ENCODE measurements at regions not wholly inside any gene's neighbourhood (a gene's known extent, or its start where the extent isn't known, plus 50 kb on each side); places are given as distances from the start of the nearest gene placed in this dataset.

DNA sequence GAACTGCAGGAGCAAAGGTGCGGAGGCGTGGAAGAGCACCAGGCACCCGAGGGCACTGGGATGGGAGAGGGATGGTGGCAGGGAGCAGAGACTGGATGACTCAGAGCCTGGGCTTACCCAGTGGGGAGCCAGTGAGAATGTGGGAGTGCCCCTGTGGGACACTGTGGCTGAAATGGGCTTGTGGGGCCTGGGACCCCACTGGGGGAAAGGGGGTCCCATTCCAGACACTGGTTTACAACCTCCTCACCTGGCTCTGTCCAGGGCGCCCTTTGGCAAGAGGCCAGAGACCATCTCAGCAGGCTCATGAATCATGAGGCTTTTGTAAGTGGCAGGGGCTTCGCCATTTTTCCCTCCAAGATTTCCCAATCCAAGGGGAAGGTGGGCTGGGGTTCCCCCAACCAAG, 124.0 kb upstream of the MAFB start:
- Histone ChIP-seq H3K27ac (no peak overlapping the region), H3K9me3 (ENCODE audit: low read depth, low read length) (no peaks in the 10 kb centered on the region), H3K4me3 (no peak overlapping the region), H3K9ac (ENCODE audit: insufficient read length) (no peak overlapping the region), H3K36me3 (ENCODE audit: insufficient read depth, low read length) (no peaks in the 10 kb centered on the region)
- TF ChIP-seq FOXP2 (optimal IDR thresholded peaks at IDR 0.05; ENCODE audit: control extremely low read depth, extremely low read length, insufficient read depth), result no peak
- no peak for TF ChIP-seq POLR2AphosphoS5 (IDR thresholded peaks at IDR 0.05; ENCODE audit: borderline replicate concordance, low read depth, low read length)
- no peak for TF ChIP-seq EZH2 (IDR thresholded peaks at IDR 0.05)
- DNase-seq (ENCODE audit: low read depth, low spot score), result no peak

DNA sequence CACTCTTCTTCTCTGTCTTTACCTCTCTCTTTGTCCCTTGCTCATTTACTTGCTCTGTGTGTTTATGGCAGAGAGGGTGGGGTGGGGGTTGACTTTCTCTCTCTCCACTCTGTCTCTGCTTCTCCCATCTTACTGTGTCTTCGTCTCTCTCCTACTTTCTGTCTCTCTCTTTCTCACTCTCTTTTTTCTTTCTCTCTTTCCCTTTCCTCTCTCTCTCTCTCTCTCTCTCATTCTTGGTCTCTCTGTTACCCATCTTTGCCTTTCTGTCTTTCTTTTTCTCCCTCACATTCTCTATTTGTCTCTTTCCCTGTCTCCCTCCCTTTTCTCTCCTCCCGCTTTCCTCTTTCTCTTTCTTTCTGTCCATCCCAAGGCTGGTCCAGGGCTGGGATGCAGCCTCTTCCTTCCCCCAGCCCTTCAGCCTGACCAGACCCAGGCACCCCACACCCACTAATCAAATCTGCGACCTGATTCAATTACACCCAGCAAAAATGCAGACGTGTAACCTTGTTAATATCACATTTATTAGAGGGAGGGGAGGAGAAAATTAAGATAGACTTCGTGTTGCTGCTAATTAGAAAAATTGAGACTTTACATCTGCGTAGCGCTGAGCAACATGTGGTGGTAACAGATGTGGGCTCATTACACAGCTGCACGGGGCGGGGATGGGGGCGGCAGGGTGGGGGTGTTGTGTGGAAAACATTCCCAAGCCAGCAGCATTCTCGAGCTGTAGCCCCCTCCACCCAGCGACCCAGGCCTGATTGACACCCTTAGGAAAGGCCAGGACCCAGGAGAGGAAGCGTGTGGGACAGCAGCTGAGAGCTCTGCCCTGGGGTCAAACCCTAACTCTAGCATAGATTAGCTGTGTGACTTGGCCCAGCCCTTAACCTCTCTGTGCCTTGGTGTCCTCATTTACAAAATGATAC, 124.9 kb upstream of the MAFB start:
- Histone ChIP-seq H3K27ac (no peak overlapping the region), H3K4me3 (no peak overlapping the region), H3K9ac (ENCODE audit: insufficient read length) (no peak overlapping the region), H3K36me3 (ENCODE audit: insufficient read depth, low read length) (no peaks in the 10 kb centered on the region), H3K9me3 (ENCODE audit: low read depth, low read length) (no peaks in the 10 kb centered on the region)
- TF ChIP-seq EZH2 (IDR thresholded peaks at IDR 0.05) (no peak), FOXP2 (optimal IDR thresholded peaks at IDR 0.05; ENCODE audit: control extremely low read depth, extremely low read length, insufficient read depth) (no peak), POLR2AphosphoS5 (IDR thresholded peaks at IDR 0.05; ENCODE audit: borderline replicate concordance, low read depth, low read length) (no peak)
- DNase-seq (ENCODE audit: low read depth, low spot score), result no peak

DNA sequence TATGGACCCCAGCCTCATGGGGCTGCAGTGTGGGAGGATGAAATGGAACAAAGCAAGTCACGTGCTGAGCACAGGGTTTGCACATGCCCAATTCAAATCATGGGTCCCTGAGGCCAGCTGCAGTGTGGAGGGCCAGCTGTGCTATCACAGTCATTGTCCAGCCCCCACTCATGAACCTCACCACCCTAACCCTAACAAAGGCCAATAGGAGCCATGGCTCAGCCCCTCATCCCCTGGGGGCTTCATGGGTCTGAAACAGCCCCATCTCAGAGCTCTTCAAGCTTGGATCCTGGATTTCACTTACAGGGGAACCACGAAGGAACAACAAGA, 125.6 kb upstream of the MAFB start:
- Histone ChIP-seq H3K36me3 (ENCODE audit: insufficient read depth, low read length) (no peaks in the 10 kb centered on the region), H3K4me3 (no peak overlapping the region), H3K9ac (ENCODE audit: insufficient read length) (no peak overlapping the region), H3K9me3 (ENCODE audit: low read depth, low read length) (no peaks in the 10 kb centered on the region), H3K27ac (no peak overlapping the region)
- no peak for TF ChIP-seq EZH2 (IDR thresholded peaks at IDR 0.05)
- TF ChIP-seq FOXP2 (optimal IDR thresholded peaks at IDR 0.05; ENCODE audit: control extremely low read depth, extremely low read length, insufficient read depth), result no peak
- TF ChIP-seq POLR2AphosphoS5 (IDR thresholded peaks at IDR 0.05; ENCODE audit: borderline replicate concordance, low read depth, low read length), result no peak
- DNase-seq (ENCODE audit: low read depth, low spot score), result no peak

DNA sequence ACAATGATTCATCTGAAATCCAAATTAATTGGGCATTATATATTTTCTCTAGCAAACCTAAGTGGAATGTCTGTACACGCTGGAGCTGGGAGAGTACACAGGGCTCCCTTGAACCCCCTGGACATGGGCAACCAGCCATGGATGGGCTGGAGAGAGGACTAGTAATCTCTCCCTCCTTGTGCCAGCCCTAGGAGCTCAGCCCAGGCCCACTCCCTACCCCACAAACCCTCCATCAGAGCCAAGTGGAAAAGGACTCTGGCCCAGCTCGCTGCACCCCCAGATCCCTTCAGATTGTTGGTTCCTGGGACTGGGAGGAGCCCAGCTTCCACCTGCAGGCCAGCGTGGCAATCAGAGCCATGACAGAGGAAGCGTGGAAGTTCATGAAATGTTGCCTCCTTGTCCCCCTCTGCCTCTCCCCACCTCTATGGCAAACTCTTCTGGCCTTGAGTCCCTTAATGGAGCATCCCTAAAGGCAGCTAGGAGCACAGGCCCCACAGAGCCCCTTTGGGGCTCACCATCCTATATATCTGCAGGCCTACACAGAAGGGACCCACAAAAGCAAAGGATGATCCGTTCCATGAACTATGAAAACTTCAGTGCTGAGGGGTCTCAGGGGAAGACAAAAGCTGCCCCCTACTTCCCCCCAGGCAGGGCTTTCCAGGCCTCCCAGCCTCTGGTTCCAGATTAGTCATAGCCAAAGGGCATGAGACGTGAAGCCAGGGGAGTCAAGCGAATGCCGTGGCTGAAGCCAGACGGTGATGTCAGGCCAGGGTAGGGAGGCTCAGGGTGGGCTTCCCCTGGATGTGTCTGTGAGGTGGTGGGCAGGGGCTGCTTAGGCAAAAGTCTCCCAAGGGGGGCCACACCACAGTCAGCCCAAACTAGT, 126.4 kb upstream of the MAFB start:
- Histone ChIP-seq H3K9me3 (ENCODE audit: low read depth, low read length) (no peaks in the 10 kb centered on the region), H3K9ac (ENCODE audit: insufficient read length) (no peak overlapping the region), H3K27ac (no peak overlapping the region), H3K4me3 (no peak overlapping the region), H3K36me3 (ENCODE audit: insufficient read depth, low read length) (no peaks in the 10 kb centered on the region)
- no peak for DNase-seq (ENCODE audit: low read depth, low spot score)
- TF ChIP-seq POLR2AphosphoS5 (IDR thresholded peaks at IDR 0.05; ENCODE audit: borderline replicate concordance, low read depth, low read length) (no peak), FOXP2 (optimal IDR thresholded peaks at IDR 0.05; ENCODE audit: control extremely low read depth, extremely low read length, insufficient read depth) (no peak), EZH2 (IDR thresholded peaks at IDR 0.05) (no peak)

DNA sequence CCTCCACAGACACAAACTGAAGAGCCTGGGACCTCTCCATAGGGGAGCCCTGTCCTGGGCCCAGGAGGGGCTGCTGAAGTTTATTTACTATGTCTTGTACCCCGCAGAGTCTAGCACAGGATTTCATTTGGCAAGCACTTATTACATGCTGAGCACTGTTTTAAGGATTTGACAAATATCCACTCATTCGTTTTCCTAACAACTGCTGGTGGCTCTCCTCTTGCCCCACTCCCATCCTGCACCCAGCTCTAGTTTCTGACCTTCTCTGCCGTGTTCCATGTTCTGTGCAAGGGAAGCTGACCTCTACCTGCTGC, 127.0 kb upstream of the MAFB start:
- H3K4me3 ChIP-seq, result no peak overlapping the region
- no peak for DNase-seq (ENCODE audit: low read depth, low spot score)
- no peak overlapping the region for H3K27ac ChIP-seq
- H3K36me3 ChIP-seq (ENCODE audit: insufficient read depth, low read length), result no peaks in the 10 kb centered on the region
- H3K9ac ChIP-seq (ENCODE audit: insufficient read length), result no peak overlapping the region
- no peaks in the 10 kb centered on the region for H3K9me3 ChIP-seq (ENCODE audit: low read depth, low read length)
- no peak for TF ChIP-seq EZH2 (IDR thresholded peaks at IDR 0.05)
- no peak for TF ChIP-seq POLR2AphosphoS5 (IDR thresholded peaks at IDR 0.05; ENCODE audit: borderline replicate concordance, low read depth, low read length)
- no peak for TF ChIP-seq FOXP2 (optimal IDR thresholded peaks at IDR 0.05; ENCODE audit: control extremely low read depth, extremely low read length, insufficient read depth)

DNA sequence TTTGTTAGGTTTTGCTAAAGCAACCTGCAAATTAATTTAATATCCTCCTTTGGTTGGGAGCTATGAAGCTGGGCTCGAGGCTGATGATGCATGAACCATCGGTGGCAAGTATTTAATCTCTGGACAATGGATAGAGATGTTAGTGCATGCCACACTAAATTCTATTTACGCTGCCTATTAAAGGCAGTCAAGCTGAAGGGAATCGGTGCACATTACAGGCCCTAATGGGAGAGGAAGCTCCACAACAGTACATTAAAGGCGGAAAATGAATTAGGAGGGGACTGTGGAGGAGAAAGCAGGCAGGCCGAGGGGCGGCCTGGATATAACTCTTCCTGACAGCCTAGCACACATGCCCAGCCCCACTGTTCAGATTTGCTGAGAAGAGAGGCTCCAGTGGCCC, 132.4 kb upstream of the MAFB start:
- Histone ChIP-seq H3K36me3 (ENCODE audit: insufficient read depth, low read length) (no peaks in the 10 kb centered on the region), H3K9ac (ENCODE audit: insufficient read length) (no peak overlapping the region), H3K9me3 (ENCODE audit: low read depth, low read length) (no peaks in the 10 kb centered on the region), H3K27ac (no peak overlapping the region), H3K4me3 (no peak overlapping the region)
- TF ChIP-seq EZH2 (IDR thresholded peaks at IDR 0.05), result no peak
- no peak for TF ChIP-seq POLR2AphosphoS5 (IDR thresholded peaks at IDR 0.05; ENCODE audit: borderline replicate concordance, low read depth, low read length)
- TF ChIP-seq FOXP2 (optimal IDR thresholded peaks at IDR 0.05; ENCODE audit: control extremely low read depth, extremely low read length, insufficient read depth), result no peak
- DNase-seq (ENCODE audit: low read depth, low spot score), result no peak

DNA sequence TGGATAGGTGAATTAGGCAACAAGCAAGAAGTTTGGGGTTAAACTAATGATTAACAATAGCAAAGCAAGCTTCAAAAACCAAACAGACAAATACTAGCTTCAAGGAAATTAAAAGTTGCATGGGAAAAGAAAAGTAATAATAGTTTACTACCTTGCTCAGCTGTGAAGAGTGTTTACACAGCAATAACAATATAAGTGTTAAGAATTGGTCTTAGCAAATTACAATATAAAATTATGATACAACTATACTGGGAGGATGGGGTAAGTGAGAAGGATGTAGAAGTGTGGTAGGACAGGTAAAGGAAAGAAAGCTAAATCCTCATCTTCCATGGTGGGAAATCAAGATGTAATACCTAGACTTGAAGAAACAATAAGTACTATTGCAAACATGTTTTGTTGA, 137.7 kb upstream of the MAFB start:
- TF ChIP-seq FOXP2 (optimal IDR thresholded peaks at IDR 0.05; ENCODE audit: control extremely low read depth, extremely low read length, insufficient read depth) (no peak), EZH2 (IDR thresholded peaks at IDR 0.05) (no peak)
- H3K9ac ChIP-seq (ENCODE audit: insufficient read length), result no peak overlapping the region

DNA sequence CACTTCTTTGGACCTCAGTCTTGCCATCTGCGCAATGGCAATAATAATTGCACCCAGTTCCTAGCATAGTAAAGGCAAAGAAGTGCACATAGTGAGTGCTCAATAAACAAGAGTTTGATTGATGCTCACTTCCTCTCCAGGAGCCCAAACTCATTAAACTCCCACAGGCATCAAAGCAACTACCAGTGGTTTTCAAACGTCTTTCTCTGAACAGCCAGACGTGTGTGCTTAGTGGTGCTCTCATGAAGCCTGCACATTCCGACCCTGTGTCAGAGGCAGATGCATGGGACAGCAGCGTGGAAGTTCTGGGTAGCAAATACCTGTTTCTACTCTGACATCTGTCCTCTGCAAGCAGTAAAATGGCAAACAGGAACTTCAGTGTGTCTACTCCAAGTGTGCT, 146.3 kb upstream of the MAFB start:
- Histone ChIP-seq H3K4me3 (no peak overlapping the region), H3K9ac (ENCODE audit: insufficient read length) (no peak overlapping the region), H3K27ac (no peak overlapping the region), H3K9me3 (ENCODE audit: low read depth, low read length) (no peaks in the 10 kb centered on the region), H3K36me3 (ENCODE audit: insufficient read depth, low read length) (no peaks in the 10 kb centered on the region)
- no peak for TF ChIP-seq FOXP2 (optimal IDR thresholded peaks at IDR 0.05; ENCODE audit: control extremely low read depth, extremely low read length, insufficient read depth)
- no peak for TF ChIP-seq EZH2 (IDR thresholded peaks at IDR 0.05)
- TF ChIP-seq POLR2AphosphoS5 (IDR thresholded peaks at IDR 0.05; ENCODE audit: borderline replicate concordance, low read depth, low read length), result no peak
- DNase-seq (ENCODE audit: low read depth, low spot score), result no peak

More for the DNA sequence above, 137.7 kb upstream of the MAFB start:
- no peak for DNase-seq (ENCODE audit: low read depth, low spot score)
- H3K4me3 ChIP-seq, result no peak overlapping the region
- H3K27ac ChIP-seq, result no peak overlapping the region
- H3K9me3 ChIP-seq (ENCODE audit: low read depth, low read length), result no peaks in the 10 kb centered on the region
- no peaks in the 10 kb centered on the region for H3K36me3 ChIP-seq (ENCODE audit: insufficient read depth, low read length)
